ENCODE measurements at regions not wholly inside any gene's neighbourhood (a gene's known extent, or its start where the extent isn't known, plus 50 kb on each side); places are given as distances from the start of the nearest gene placed in this dataset.
A peak's percentile ranks its signal among the peaks of the same experiment; 100 is the strongest.

DNA sequence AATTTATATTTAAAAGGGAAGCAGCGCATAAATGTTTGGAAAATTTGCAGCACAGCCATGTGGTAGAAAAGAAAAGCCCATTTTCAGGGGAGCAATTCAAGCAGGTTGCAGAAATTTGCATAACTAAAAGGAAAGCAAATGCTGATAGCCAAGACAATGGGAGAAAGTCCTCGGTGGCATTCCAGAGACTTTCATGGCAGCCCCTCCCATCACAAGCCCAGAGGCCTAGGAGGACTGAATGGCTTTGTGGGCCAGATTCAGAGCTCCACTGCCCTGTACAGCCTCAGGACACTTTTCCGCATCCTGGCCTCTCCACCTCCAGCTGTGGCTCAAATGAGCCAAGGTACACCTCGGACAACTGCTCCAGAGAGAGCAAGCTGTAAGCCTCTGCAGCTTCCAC, 462.9 kb downstream of the CDK5RAP2 start:
- H3K27me3 Mint-ChIP-seq (ENCODE audit: insufficient read depth, unreplicated experiment), result peaks cover 14% of the 10 kb centered on the region
- no peaks in the 10 kb centered on the region for H3K36me3 Mint-ChIP-seq (ENCODE audit: insufficient read depth, unreplicated experiment)
- intact Hi-C loops (cut with micrococcal nuclease; ENCODE audit: unreplicated experiment), result no loop called here
- no peaks in the 10 kb centered on the region for H3K9me3 Mint-ChIP-seq (ENCODE audit: unreplicated experiment)
- no peaks in the 10 kb centered on the region for H3K4me1 Mint-ChIP-seq (ENCODE audit: low read depth, unreplicated experiment)
- H3K4me3 Mint-ChIP-seq (ENCODE audit: unreplicated experiment), result no peak overlapping the region
- CTCF ChIA-PET, result no interaction called here
- H3K4me3 ChIP-seq (ENCODE audit: low read depth, low read length), result no peak overlapping the region
- H3K36me3 ChIP-seq (ENCODE audit: control insufficient read depth, insufficient read depth, low read length), result no peaks in the 10 kb centered on the region
- no peaks in the 10 kb centered on the region for H3K9me3 ChIP-seq
- TF ChIP-seq, protein P1, sequence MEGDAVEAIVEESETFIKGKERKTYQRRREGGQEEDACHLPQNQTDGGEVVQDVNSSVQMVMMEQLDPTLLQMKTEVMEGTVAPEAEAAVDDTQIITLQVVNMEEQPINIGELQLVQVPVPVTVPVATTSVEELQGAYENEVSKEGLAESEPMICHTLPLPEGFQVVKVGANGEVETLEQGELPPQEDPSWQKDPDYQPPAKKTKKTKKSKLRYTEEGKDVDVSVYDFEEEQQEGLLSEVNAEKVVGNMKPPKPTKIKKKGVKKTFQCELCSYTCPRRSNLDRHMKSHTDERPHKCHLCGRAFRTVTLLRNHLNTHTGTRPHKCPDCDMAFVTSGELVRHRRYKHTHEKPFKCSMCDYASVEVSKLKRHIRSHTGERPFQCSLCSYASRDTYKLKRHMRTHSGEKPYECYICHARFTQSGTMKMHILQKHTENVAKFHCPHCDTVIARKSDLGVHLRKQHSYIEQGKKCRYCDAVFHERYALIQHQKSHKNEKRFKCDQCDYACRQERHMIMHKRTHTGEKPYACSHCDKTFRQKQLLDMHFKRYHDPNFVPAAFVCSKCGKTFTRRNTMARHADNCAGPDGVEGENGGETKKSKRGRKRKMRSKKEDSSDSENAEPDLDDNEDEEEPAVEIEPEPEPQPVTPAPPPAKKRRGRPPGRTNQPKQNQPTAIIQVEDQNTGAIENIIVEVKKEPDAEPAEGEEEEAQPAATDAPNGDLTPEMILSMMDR (IDR thresholded peaks at IDR 0.05; ENCODE audit: insufficient read depth in 1 of 2, low read depth in 1 of 2, low read length in 1 of 2, severe bottlenecking in 1 of 2, unreplicated experiment in 1 of 2), result no peak
- H3K4me1 ChIP-seq, result no peaks in the 10 kb centered on the region
- H3K27ac Mint-ChIP-seq (ENCODE audit: unreplicated experiment), result no peak overlapping the region
- no TSS peak for BruUV-seq (replicated peaks)
- POLR2A ChIA-PET, result no interaction called here
- no peaks in the 10 kb centered on the region for H3K27me3 ChIP-seq (replicated peaks; ENCODE audit: control insufficient read depth, insufficient read depth, low read length)
- no peak for DNase-seq

DNA sequence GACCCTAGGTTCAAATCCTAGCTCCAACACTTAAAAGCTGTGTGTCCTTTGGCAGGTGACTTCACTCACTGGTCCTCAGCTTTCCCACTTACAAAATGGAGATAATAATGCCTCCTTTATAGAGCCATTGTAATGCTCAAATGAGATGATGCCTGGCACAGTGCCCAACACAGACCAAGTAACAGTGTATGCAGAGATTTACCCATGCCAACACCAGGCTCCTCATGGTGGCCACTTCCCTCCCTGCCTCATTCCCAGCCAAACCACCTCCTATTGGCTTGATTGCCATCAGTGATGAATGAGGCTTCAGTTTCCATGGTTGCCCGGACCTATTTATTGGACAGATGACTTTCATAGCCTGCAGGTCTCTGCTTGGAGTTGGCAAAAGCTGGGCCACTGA, 469.4 kb downstream of the CDK5RAP2 start:
- intact Hi-C loops (cut with micrococcal nuclease; ENCODE audit: unreplicated experiment), result no loop called here
- Mint-ChIP-seq H3K4me3 (ENCODE audit: unreplicated experiment) (no peak overlapping the region), H3K4me1 (ENCODE audit: low read depth, unreplicated experiment) (no peaks in the 10 kb centered on the region), H3K27ac (ENCODE audit: unreplicated experiment) (no peak overlapping the region), H3K36me3 (ENCODE audit: insufficient read depth, unreplicated experiment) (no peaks in the 10 kb centered on the region), H3K27me3 (ENCODE audit: insufficient read depth, unreplicated experiment) (peaks cover 17% of the 10 kb centered on the region), H3K9me3 (ENCODE audit: unreplicated experiment) (no peaks in the 10 kb centered on the region)
- no TSS peak for BruUV-seq (replicated peaks)
- ChIA-PET POLR2A (no interaction called here), CTCF (no interaction called here)
- H3K4me1 ChIP-seq, result no peaks in the 10 kb centered on the region
- no peak overlapping the region for H3K4me3 ChIP-seq (ENCODE audit: low read depth, low read length)
- TF ChIP-seq, protein P1 (IDR thresholded peaks at IDR 0.05; ENCODE audit: insufficient read depth in 1 of 2, low read depth in 1 of 2, low read length in 1 of 2, severe bottlenecking in 1 of 2, unreplicated experiment in 1 of 2), result no peak
- H3K27me3 ChIP-seq (replicated peaks; ENCODE audit: control insufficient read depth, insufficient read depth, low read length), result no peaks in the 10 kb centered on the region; the same call in 1 of the 2 replicates
- H3K36me3 ChIP-seq (ENCODE audit: control insufficient read depth, insufficient read depth, low read length), result no peaks in the 10 kb centered on the region
- DNase-seq, result no peak
- no peaks in the 10 kb centered on the region for H3K9me3 ChIP-seq

DNA sequence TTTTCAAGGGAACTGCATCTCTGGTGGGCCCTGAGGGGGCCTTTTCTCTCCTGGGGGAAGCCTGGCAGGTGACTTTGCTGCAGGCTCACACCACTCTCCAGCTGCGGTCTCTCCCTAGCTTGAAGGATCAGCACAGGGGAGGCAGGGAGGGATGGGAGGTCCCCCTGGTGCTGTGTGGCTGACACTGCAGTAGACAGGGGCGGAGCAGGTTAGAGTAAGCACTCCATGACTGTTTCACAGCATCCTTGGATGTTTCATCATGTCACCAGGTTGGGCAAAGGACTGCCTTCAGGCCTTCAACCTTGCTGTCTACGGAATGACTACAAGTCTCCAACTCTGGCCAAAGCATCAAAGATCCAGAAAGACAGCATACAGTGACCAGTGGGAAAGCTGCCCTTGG, 470.7 kb downstream of the CDK5RAP2 start:
- H3K27me3 Mint-ChIP-seq (ENCODE audit: insufficient read depth, unreplicated experiment), result peaks cover 21% of the 10 kb centered on the region
- Histone ChIP-seq H3K4me1 (no peaks in the 10 kb centered on the region), H3K27me3 (replicated peaks; ENCODE audit: control insufficient read depth, insufficient read depth, low read length) (no peaks in the 10 kb centered on the region; the same call in 1 of the 2 replicates), H3K4me3 (ENCODE audit: low read depth, low read length) (no peak overlapping the region), H3K36me3 (ENCODE audit: control insufficient read depth, insufficient read depth, low read length) (no peaks in the 10 kb centered on the region), H3K9me3 (no peaks in the 10 kb centered on the region)
- no TSS peak for BruUV-seq (replicated peaks)
- no peaks in the 10 kb centered on the region for H3K9me3 Mint-ChIP-seq (ENCODE audit: unreplicated experiment)
- H3K36me3 Mint-ChIP-seq (ENCODE audit: insufficient read depth, unreplicated experiment), result no peaks in the 10 kb centered on the region
- intact Hi-C loops (cut with micrococcal nuclease; ENCODE audit: unreplicated experiment), result no loop called here
- DNase-seq, result peak; percentile 50 to 51
- TF ChIP-seq, protein P1 (IDR thresholded peaks at IDR 0.05; ENCODE audit: insufficient read depth in 1 of 2, low read depth in 1 of 2, low read length in 1 of 2, severe bottlenecking in 1 of 2, unreplicated experiment in 1 of 2), result peak; percentile 20 to 50
- ChIA-PET POLR2A (no interaction called here), CTCF (no interaction called here)
- H3K4me1 Mint-ChIP-seq (ENCODE audit: low read depth, unreplicated experiment), result no peaks in the 10 kb centered on the region
- no peak overlapping the region for H3K27ac Mint-ChIP-seq (ENCODE audit: unreplicated experiment)
- H3K4me3 Mint-ChIP-seq (ENCODE audit: unreplicated experiment), result no peak overlapping the region
